CD14-positive monocyte (primary cell): ENCODE measurements at regions not wholly inside any gene's neighbourhood (a gene's known extent, or its start where the extent isn't known, plus 50 kb on each side); places are given as distances from the start of the nearest gene placed in this dataset.

Experiments used
- DNase-seq, 3 donors: peaks; one replicate each; pipeline ENCODE4 v3.0.0-alpha.2; 2011 to 2022
- H2AFZ ChIP-seq: 2 replicates; pipeline ENCODE4 v1.6.0; 2012; ENCODE audit warnings: mild to moderate bottlenecking, low read depth, low read length, inconsistent platforms; ENCODE audit not compliant: insufficient read depth, poor library complexity, severe bottlenecking
- H3K27ac ChIP-seq, 2 donors: 1 replicate in 1 of 2; 2 replicates in 1 of 2; pipeline ENCODE4 v1.5.1; 2012 to 2013; ENCODE audit warnings: low read length in 2 of 2, control low read depth in 1 of 2, inconsistent platforms in 1 of 2, low read depth in 1 of 2, mild to moderate bottlenecking in 1 of 2
- H3K27me3 ChIP-seq, 2 donors: one replicate each; pipeline versions ENCODE4 v1.6.0 to v1.6.1; 2011 to 2013; ENCODE audit warnings: low read length in 2 of 2; ENCODE audit not compliant: control insufficient read depth in 2 of 2, insufficient read depth in 2 of 2
- H3K36me3 ChIP-seq, 2 donors: replicated peaks in 1 of 2; 1 replicate in 1 of 2; 2 replicates in 1 of 2; pipeline versions ENCODE4 v1.5.1 to v1.6.1; 2012 to 2013; ENCODE audit warnings: low read length in 2 of 2, control low read depth in 1 of 2, inconsistent platforms in 1 of 2, mild to moderate bottlenecking in 1 of 2; ENCODE audit not compliant: insufficient read depth in 2 of 2, control insufficient read depth in 1 of 2
- H3K4me1 ChIP-seq, 2 donors: 1 replicate in 1 of 2; 2 replicates in 1 of 2; pipeline versions ENCODE4 v1.5.1 to v1.6.1; 2012 to 2013; ENCODE audit warnings: low read length in 2 of 2, control low read depth in 1 of 2, inconsistent platforms in 1 of 2, mild to moderate bottlenecking in 1 of 2, moderate library complexity in 1 of 2; ENCODE audit not compliant: insufficient read depth in 2 of 2, control insufficient read depth in 1 of 2
- H3K4me2 ChIP-seq: replicated peaks from 2 replicates; pipeline ENCODE3; 2012; ENCODE audit warnings: low read length, moderate library complexity, mild to moderate bottlenecking; ENCODE audit not compliant: poor library complexity, severe bottlenecking; ENCODE audit errors: extremely low read depth
- H3K4me3 ChIP-seq, 3 experiments: fragments of 200-600 bp in 1 of 3; sonication (generic) in 1 of 3; replicated peaks in 1 of 3; 1 replicate in 2 of 3; 2 replicates in 1 of 3; pipeline ENCODE4 v1.5.1; 2011 to 2013; ENCODE audit warnings: low read length in 3 of 3, mild to moderate bottlenecking in 3 of 3, control low read depth in 2 of 3, low read depth in 2 of 3, inconsistent platforms in 1 of 3, moderate library complexity in 1 of 3
- H3K79me2 ChIP-seq: 2 replicates; pipeline ENCODE4 v1.6.0; 2012; ENCODE audit warnings: mild to moderate bottlenecking, control low read depth, inconsistent platforms, low read length, moderate library complexity; ENCODE audit not compliant: insufficient read depth
- H3K9ac ChIP-seq: 2 replicates; pipeline ENCODE4 v1.6.0; 2017; ENCODE audit warnings: low read length, mild to moderate bottlenecking; ENCODE audit not compliant: insufficient read depth, poor library complexity, severe bottlenecking
- H3K9me3 ChIP-seq, 2 donors: replicated peaks in 1 of 2; 1 replicate in 1 of 2; 2 replicates in 1 of 2; pipeline versions ENCODE4 v1.5.1 to v1.6.1; 2012 to 2013; ENCODE audit warnings: low read length in 2 of 2, control low read depth in 1 of 2; ENCODE audit not compliant: control insufficient read depth in 1 of 2, insufficient read depth in 1 of 2
- H4K20me1 ChIP-seq: 2 replicates; pipeline ENCODE4 v1.6.0; 2012; ENCODE audit warnings: mild to moderate bottlenecking, low read length, control low read depth, moderate library complexity; ENCODE audit not compliant: insufficient read depth
- H3K27ac Mint-ChIP-seq, 7 donors: one replicate each; pipeline ENCODE4 v1.8.0; 2020; ENCODE audit warnings: mild to moderate bottlenecking in 7 of 7, mixed read lengths in 7 of 7, moderate library complexity in 6 of 7, inconsistent platforms in 2 of 7
- H3K27me3 Mint-ChIP-seq, 3 donors: one replicate each; pipeline ENCODE4 v1.8.0; 2021 to 2022; ENCODE audit warnings: low read depth in 3 of 3, mild to moderate bottlenecking in 3 of 3, mixed read lengths in 3 of 3, moderate library complexity in 3 of 3, inconsistent platforms in 1 of 3
- H3K36me3 Mint-ChIP-seq, 2 donors: one replicate each; pipeline ENCODE4 v1.8.0; 2020; ENCODE audit warnings: mixed read lengths in 2 of 2, inconsistent platforms in 1 of 2, mild to moderate bottlenecking in 1 of 2
- H3K4me1 Mint-ChIP-seq: one replicate; pipeline ENCODE4 v1.8.0; 2020; ENCODE audit warnings: mild to moderate bottlenecking, mixed read lengths
- H3K4me3 Mint-ChIP-seq, 2 donors: one replicate each; pipeline ENCODE4 v1.8.0; 2020; ENCODE audit warnings: mild to moderate bottlenecking in 2 of 2, mixed read lengths in 2 of 2, moderate library complexity in 1 of 2
- H3K9me3 Mint-ChIP-seq, 7 donors: one replicate each; pipeline ENCODE4 v1.8.0; 2020 to 2022; ENCODE audit warnings: mixed read lengths in 7 of 7, mild to moderate bottlenecking in 6 of 7, moderate library complexity in 6 of 7, inconsistent platforms in 2 of 7
- CTCF ChIP-seq: fragments of 200-600 bp; IDR thresholded peaks from one replicate; pipeline ENCODE4 v1.8.0; 2022; ENCODE audit warnings: antibody characterized with exemption, mild to moderate bottlenecking
- WGBS: methylation state at CpG from one replicate; pipeline ENCODE4 v1.1.5; 2013; ENCODE audit warnings: missing lambda C conversion rate; ENCODE audit not compliant: insufficient coverage; 5-methylcytosine and 5-hydroxymethylcytosine counted together
- intact Hi-C, 2 donors: fragments of 100-400 bp; cut with micrococcal nuclease; formaldehyde crosslinking; loops; one replicate each; pipeline versions ENCODE4 v1.15.0 to v1.15.1; 2023

- no peak overlapping the region for H3K27ac ChIP-seq
- no peaks in the 10 kb centered on the region for H3K36me3 Mint-ChIP-seq
- peaks cover 0 to 1% (median 0%) of the 10 kb centered on the region in 3 donors for H3K27me3 Mint-ChIP-seq
- H3K36me3 ChIP-seq, result no peaks in the 10 kb centered on the region
- 78% methylated on average over 6 of the region's 10 CpGs for WGBS
- H3K27me3 ChIP-seq, result no peaks in the 10 kb centered on the region
- no peak overlapping the region for H3K4me2 ChIP-seq
- H3K4me1 ChIP-seq, result no peaks in the 10 kb centered on the region
- H3K4me3 Mint-ChIP-seq, result no peak overlapping the region
- H3K79me2 ChIP-seq, result no peaks in the 10 kb centered on the region
- no peak for DNase-seq
- intact Hi-C loops, result no loop called here
- H3K9me3 ChIP-seq, result peaks cover 0 to 9% of the 10 kb centered on the region in 2 donors
- peaks cover 2 to 18% (median 5%) of the 10 kb centered on the region in 7 donors for H3K9me3 Mint-ChIP-seq
- no peaks in the 10 kb centered on the region for H4K20me1 ChIP-seq
- H3K4me3 ChIP-seq, result no peak overlapping the region
- H3K4me1 Mint-ChIP-seq, result no peaks in the 10 kb centered on the region
- no peak overlapping the region for H3K9ac ChIP-seq
- no peak overlapping the region for H3K27ac Mint-ChIP-seq
- no peak overlapping the region for H2AFZ ChIP-seq
- TF ChIP-seq CTCF, result no peak
Measured at GRCh38 chr12:128018067-128018466, 248.9 kb upstream of the TMEM132C start.

- WGBS, result 84% methylated on average over 8 of the region's 9 CpGs
- intact Hi-C loops, result no loop called here
- H3K27ac ChIP-seq, result no peak overlapping the region
Measured at GRCh38 chr12:128019996-128020544, 246.9 kb upstream of the TMEM132C start.

More at GRCh38 chr12:128019996-128020544, 246.9 kb upstream of the TMEM132C start:
- no peaks in the 10 kb centered on the region for H3K79me2 ChIP-seq
- Mint-ChIP-seq H3K27me3 (no peaks in the 10 kb centered on the region), H3K36me3 (no peaks in the 10 kb centered on the region), H3K9me3 (peaks cover 2 to 22% (median 8%) of the 10 kb centered on the region in 7 donors), H3K4me3 (no peak overlapping the region), H3K27ac (no peak overlapping the region), H3K4me1 (no peaks in the 10 kb centered on the region)
- no peaks in the 10 kb centered on the region for H4K20me1 ChIP-seq
- H3K4me3 ChIP-seq, result no peak overlapping the region
- H2AFZ ChIP-seq, result no peak overlapping the region
- H3K36me3 ChIP-seq, result no peaks in the 10 kb centered on the region
- peaks cover 0 to 9% of the 10 kb centered on the region in 2 donors for H3K9me3 ChIP-seq
- H3K27me3 ChIP-seq, result no peaks in the 10 kb centered on the region
- no peak for TF ChIP-seq CTCF
- no peaks in the 10 kb centered on the region for H3K4me1 ChIP-seq
- H3K9ac ChIP-seq, result no peak overlapping the region
- no peak for DNase-seq
- no peak overlapping the region for H3K4me2 ChIP-seq
